Ramos (cell line): ENCODE measurements at regions not wholly inside any gene's neighbourhood (a gene's known extent, or its start where the extent isn't known, plus 50 kb on each side); places are given as distances from the start of the nearest gene placed in this dataset.

Source experiments
- in situ Hi-C: fragments of 300-500 bp; cut with MboI; formaldehyde crosslinking; loops from one replicate; pipeline ENCODE4 v1.14.3; 2022; ENCODE audit warnings: low sequenced_read_pairs; ENCODE audit not compliant: unreplicated experiment

GRCh38 chr3:102259663-102260062 is 175.2 kb upstream of the ZPLD1 start:
- in situ Hi-C loops = no loop called here

- in situ Hi-C loops = no loop called here
Observed at GRCh38 chr3:102265720-102266119, 169.1 kb upstream of the ZPLD1 start.

- in situ Hi-C loops = no loop called here
Observed at GRCh38 chr3:102269406-102269805, 165.4 kb upstream of the ZPLD1 start.

GRCh38 chr3:102290241-102290640 is 144.6 kb upstream of the ZPLD1 start:
- in situ Hi-C loops = no loop called here

- in situ Hi-C loops = no loop called here
Observed at GRCh38 chr3:102295756-102296155, 139.1 kb upstream of the ZPLD1 start.

GRCh38 chr3:102297072-102297658 is 137.7 kb upstream of the ZPLD1 start:
- in situ Hi-C loops = no loop called here

- in situ Hi-C loops = no loop called here
Observed at GRCh38 chr3:102299125-102299877, 135.5 kb upstream of the ZPLD1 start.

- in situ Hi-C loops = no loop called here
Observed at GRCh38 chr3:102301155-102301880, 133.5 kb upstream of the ZPLD1 start.

- in situ Hi-C loops = no loop called here
Observed at GRCh38 chr3:102302020-102302419, 132.8 kb upstream of the ZPLD1 start.

- in situ Hi-C loops = no loop called here
Observed at GRCh38 chr3:102304550-102304949, 130.3 kb upstream of the ZPLD1 start.

- in situ Hi-C loops = no loop called here
Observed at GRCh38 chr3:102307442-102307841, 127.4 kb upstream of the ZPLD1 start.

- in situ Hi-C loops = no loop called here
Observed at GRCh38 chr3:102329066-102329465, 105.7 kb upstream of the ZPLD1 start.

GRCh38 chr3:102329561-102329960 is 105.3 kb upstream of the ZPLD1 start:
- in situ Hi-C loops = no loop called here

- in situ Hi-C loops = no loop called here
Observed at GRCh38 chr3:102332205-102332604, 102.6 kb upstream of the ZPLD1 start.

GRCh38 chr3:102332934-102333333 is 101.9 kb upstream of the ZPLD1 start:
- in situ Hi-C loops = no loop called here

GRCh38 chr3:102336130-102336529 is 98.7 kb upstream of the ZPLD1 start:
- in situ Hi-C loops = no loop called here

- in situ Hi-C loops = no loop called here
Observed at GRCh38 chr3:102339671-102340070, 95.1 kb upstream of the ZPLD1 start.

GRCh38 chr3:102346897-102347296 is 87.9 kb upstream of the ZPLD1 start:
- in situ Hi-C loops = no loop called here

- in situ Hi-C loops = no loop called here
Observed at GRCh38 chr3:102348904-102349303, 85.9 kb upstream of the ZPLD1 start.

GRCh38 chr3:102353148-102353547 is 81.7 kb upstream of the ZPLD1 start:
- in situ Hi-C loops = no loop called here

- in situ Hi-C loops = no loop called here
Observed at GRCh38 chr3:102353805-102354204, 81.0 kb upstream of the ZPLD1 start.
